Nephron progenitor cell (in vitro differentiated cells): ENCODE measurements at regions not wholly inside any gene's neighbourhood (a gene's known extent, or its start where the extent isn't known, plus 50 kb on each side); places are given as distances from the start of the nearest gene placed in this dataset.

Experiments used
- DNase-seq: peaks from one replicate; pipeline ENCODE4 v3.0.0; 2021
- H3K27ac Mint-ChIP-seq: 2 replicates; pipeline ENCODE4 v1.8.0; 2021; ENCODE audit warnings: mild to moderate bottlenecking, moderate library complexity, mixed read lengths
- H3K27me3 Mint-ChIP-seq: 2 replicates; pipeline ENCODE4 v1.8.0; 2021; ENCODE audit warnings: mild to moderate bottlenecking, low read depth, mixed read lengths; ENCODE audit not compliant: poor library complexity
- H3K36me3 Mint-ChIP-seq: 2 replicates; pipeline ENCODE4 v1.8.0; 2021; ENCODE audit warnings: low read depth, mixed read lengths
- H3K4me1 Mint-ChIP-seq: 2 replicates; pipeline ENCODE4 v1.8.0; 2021; ENCODE audit warnings: mixed read lengths
- H3K4me3 Mint-ChIP-seq: 2 replicates; pipeline ENCODE4 v1.8.0; 2021; ENCODE audit warnings: mild to moderate bottlenecking, moderate library complexity, mixed read lengths
- H3K9me3 Mint-ChIP-seq: 2 replicates; pipeline ENCODE4 v1.8.0; 2021; ENCODE audit warnings: mild to moderate bottlenecking, moderate library complexity, mixed read lengths
- CTCF ChIP-seq: fragments of 200-600 bp; sonication (generic); IDR thresholded peaks from 2 replicates; pipeline ENCODE4 v1.5.0; 2021; ENCODE audit warnings: antibody characterized with exemption

- TF ChIP-seq CTCF: no peak
- no peak for DNase-seq
- H3K27me3 Mint-ChIP-seq: no peaks in the 10 kb centered on the region
- H3K4me3 Mint-ChIP-seq: no peak overlapping the region
- H3K36me3 Mint-ChIP-seq: no peaks in the 10 kb centered on the region
- H3K4me1 Mint-ChIP-seq: peaks cover 7% of the 10 kb centered on the region
- H3K9me3 Mint-ChIP-seq: no peaks in the 10 kb centered on the region
- H3K27ac Mint-ChIP-seq: no peak overlapping the region
Observed at GRCh38 chr6:91181416-91181815, 594.5 kb upstream of the MAP3K7 start.

GRCh38 chr6:91173651-91174050, 586.8 kb upstream of the MAP3K7 start:
- Mint-ChIP-seq H3K9me3 (no peaks in the 10 kb centered on the region), H3K4me1 (peaks cover 12% of the 10 kb centered on the region), H3K27me3 (peaks cover 8% of the 10 kb centered on the region), H3K27ac (no peak overlapping the region), H3K4me3 (no peak overlapping the region), H3K36me3 (no peaks in the 10 kb centered on the region)
- DNase-seq: no peak
- TF ChIP-seq CTCF: no peak

GRCh38 chr6:91173186-91173585, 586.3 kb upstream of the MAP3K7 start:
- no peak for TF ChIP-seq CTCF
- Mint-ChIP-seq H3K4me1 (peaks cover 12% of the 10 kb centered on the region), H3K4me3 (no peak overlapping the region), H3K27me3 (peaks cover 8% of the 10 kb centered on the region), H3K27ac (no peak overlapping the region), H3K9me3 (no peaks in the 10 kb centered on the region), H3K36me3 (no peaks in the 10 kb centered on the region)
- no peak for DNase-seq

GRCh38 chr6:91171754-91172462, 585.0 kb upstream of the MAP3K7 start:
- Mint-ChIP-seq H3K27me3 (peaks cover 8% of the 10 kb centered on the region), H3K4me3 (no peak overlapping the region), H3K4me1 (peaks cover 12% of the 10 kb centered on the region), H3K9me3 (no peaks in the 10 kb centered on the region), H3K27ac (no peak overlapping the region), H3K36me3 (no peaks in the 10 kb centered on the region)
- no peak for DNase-seq
- no peak for TF ChIP-seq CTCF

- H3K4me1 Mint-ChIP-seq: peaks cover 12% of the 10 kb centered on the region
- peaks cover 5% of the 10 kb centered on the region for H3K27me3 Mint-ChIP-seq
- no peak overlapping the region for H3K27ac Mint-ChIP-seq
- H3K9me3 Mint-ChIP-seq: no peaks in the 10 kb centered on the region
- TF ChIP-seq CTCF: peak; percentile 32
- no peaks in the 10 kb centered on the region for H3K36me3 Mint-ChIP-seq
- no peak overlapping the region for H3K4me3 Mint-ChIP-seq
- no peak for DNase-seq
Observed at GRCh38 chr6:91167846-91168245, 581.0 kb upstream of the MAP3K7 start.
